Spleen (tissue), 11 donors: ENCODE measurements at regions not wholly inside any gene's neighbourhood (a gene's known extent, or its start where the extent isn't known, plus 50 kb on each side); places are given as distances from the start of the nearest gene placed in this dataset.

ENCODE experiments used
- DNase-seq: peaks from one replicate; pipeline ENCODE4 v3.0.0-alpha.2; 2020
- H3K27ac ChIP-seq, 8 donors: fragments of 200-600 bp; sonication (generic) in 7 of 8; 1 replicate in 4 of 8; 2 replicates in 4 of 8; pipeline versions ENCODE4 v1.5.0 to v1.8.0; 2016 to 2021; ENCODE audit warnings: inconsistent platforms in 4 of 8, mild to moderate bottlenecking in 4 of 8, moderate library complexity in 1 of 8
- H3K27me3 ChIP-seq, 7 donors: fragments of 200-600 bp; sonication (generic) in 6 of 7; replicated peaks in 1 of 7; 1 replicate in 4 of 7; 2 replicates in 3 of 7; pipeline versions ENCODE4 v1.5.0 to v1.8.0; 2016 to 2021; ENCODE audit warnings: inconsistent platforms in 3 of 7, mild to moderate bottlenecking in 1 of 7
- H3K36me3 ChIP-seq, 6 donors: fragments of 200-600 bp; sonication (generic) in 5 of 6; 1 replicate in 4 of 6; 2 replicates in 2 of 6; pipeline versions ENCODE4 v1.5.0 to v1.8.0; 2016 to 2021; ENCODE audit warnings: inconsistent platforms in 2 of 6
- H3K4me1 ChIP-seq, 6 donors: fragments of 200-600 bp; sonication (generic) in 5 of 6; 1 replicate in 3 of 6; 2 replicates in 3 of 6; pipeline versions ENCODE4 v1.5.0 to v1.8.0; 2016 to 2021; ENCODE audit warnings: inconsistent platforms in 3 of 6
- H3K4me3 ChIP-seq, 8 donors: fragments of 200-600 bp; sonication (generic) in 7 of 8; 1 replicate in 4 of 8; 2 replicates in 4 of 8; pipeline versions ENCODE4 v1.5.0 to v1.8.0; 2016 to 2021; ENCODE audit warnings: inconsistent platforms in 4 of 8, mild to moderate bottlenecking in 4 of 8, moderate library complexity in 2 of 8
- H3K9me3 ChIP-seq, 8 donors: fragments of 200-600 bp; sonication (generic) in 7 of 8; 1 replicate in 4 of 8; 2 replicates in 4 of 8; pipeline versions ENCODE4 v1.5.0 to v1.8.0; 2016 to 2021; ENCODE audit warnings: inconsistent platforms in 4 of 8
- CTCF ChIP-seq, 11 experiments: fragments of 200-600 bp in 7 of 11; fragments of 450-650 bp in 4 of 11; sonication (generic) in 4 of 11; IDR thresholded peaks in 8 of 11; conservative IDR thresholded peaks in 3 of 11; 1 replicate in 7 of 11; 2 replicates in 4 of 11; pipeline versions ENCODE4 v1.4.0 to v1.8.0; 2016 to 2021; ENCODE audit warnings: antibody characterized with exemption in 11 of 11, inconsistent platforms in 4 of 11, mild to moderate bottlenecking in 1 of 11
- POLR2A ChIP-seq, 3 donors: fragments of 450-650 bp; IDR thresholded peaks; one replicate each; pipeline ENCODE4 v1.5.1; 2017; ENCODE audit warnings: antibody characterized with exemption in 3 of 3, mild to moderate bottlenecking in 1 of 3
- POLR2AphosphoS5 ChIP-seq, 3 donors: sonication (generic); formaldehyde crosslinking; IDR thresholded peaks; one replicate each; pipeline ENCODE4 v1.5.1; 2017; ENCODE audit warnings: antibody characterized with exemption in 3 of 3
- WGBS, 5 donors: extraction: QIAGEN DNeasy Blood & Tissue Kit in 3 of 5; methylation state at CpG; one replicate each; pipeline versions ENCODE4 v1.1.5 to v1.1.7; 2013 to 2018; 5-methylcytosine and 5-hydroxymethylcytosine counted together
- intact Hi-C: fragments of 100-400 bp; cut with DNase I; formaldehyde crosslinking; loops from one replicate; pipeline ENCODE4 v1.15.0; 2023; ENCODE audit warnings: low total_unique reads
- donor health status: healthy with polysubstance abuse.
- donor health status: DM: no; HTN: no; CAD: no; lungs with moderate emphysema.
- donor health status: DM: no; HTN: no; CAD: no.
- donor health status: Bipolar disorder and iron deficiency.
- donor health status: healthy.
- donor health status: DM: no; HTN: no; CAD: no.
- donor health status: DM: yes; HTN: yes; CAD: no.

- intact Hi-C loops = no loop called here
- no peak overlapping the region for H3K4me3 ChIP-seq
- WGBS, 5 donors = 76 to 95% (median 88%) methylated on average over 2 of the region's 2 CpGs
- no peaks in the 10 kb centered on the region for H3K9me3 ChIP-seq
- H3K27ac ChIP-seq = no peak overlapping the region
- no peaks in the 10 kb centered on the region for H3K27me3 ChIP-seq
- H3K36me3 ChIP-seq = no peaks in the 10 kb centered on the region
- no peak for DNase-seq
- H3K4me1 ChIP-seq = no peaks in the 10 kb centered on the region
- no peak for TF ChIP-seq POLR2A (IDR thresholded peaks at IDR 0.05)
- no peak for TF ChIP-seq POLR2AphosphoS5 (IDR thresholded peaks at IDR 0.05)
- TF ChIP-seq CTCF (IDR thresholded peaks at IDR 0.05 in 8 of 11, conservative IDR thresholded peaks at IDR 0.05 in 3 of 11) = no peak
These were observed 552.5 kb downstream of the DSC3 start for GRCh38 chr18:30489890-30490643.

GRCh38 chr18:30487962-30488361, 554.6 kb downstream of the DSC3 start:
- Histone ChIP-seq H3K27me3 (no peaks in the 10 kb centered on the region), H3K9me3 (no peaks in the 10 kb centered on the region), H3K4me1 (no peaks in the 10 kb centered on the region), H3K36me3 (no peaks in the 10 kb centered on the region), H3K4me3 (no peak overlapping the region), H3K27ac (no peak overlapping the region)
- 79 to 92% (median 85%) methylated on average over 2 of the region's 2 CpGs for WGBS, 5 donors
- intact Hi-C loops = no loop called here
- TF ChIP-seq POLR2A (IDR thresholded peaks at IDR 0.05) (no peak), CTCF (IDR thresholded peaks at IDR 0.05 in 8 of 11, conservative IDR thresholded peaks at IDR 0.05 in 3 of 11) (no peak), POLR2AphosphoS5 (IDR thresholded peaks at IDR 0.05) (no peak)
- no peak for DNase-seq

GRCh38 chr18:30486856-30487255, 555.7 kb downstream of the DSC3 start:
- H3K27ac ChIP-seq = no peak overlapping the region
- no peak for DNase-seq
- WGBS, 5 donors = 61 to 83% (median 68%) methylated on average over 1 of the region's 1 CpG
- no peak overlapping the region for H3K4me3 ChIP-seq
- peaks cover 0 to 2% (median 0%) of the 10 kb centered on the region in 8 donors for H3K9me3 ChIP-seq
- TF ChIP-seq POLR2AphosphoS5 (IDR thresholded peaks at IDR 0.05) (no peak), POLR2A (IDR thresholded peaks at IDR 0.05) (no peak), CTCF (IDR thresholded peaks at IDR 0.05 in 8 of 11, conservative IDR thresholded peaks at IDR 0.05 in 3 of 11) (no peak)
- H3K27me3 ChIP-seq = no peaks in the 10 kb centered on the region
- no peaks in the 10 kb centered on the region for H3K4me1 ChIP-seq
- no peaks in the 10 kb centered on the region for H3K36me3 ChIP-seq
- intact Hi-C loops = no loop called here

GRCh38 chr18:30485078-30485477, 557.5 kb downstream of the DSC3 start:
- Histone ChIP-seq H3K4me3 (no peak overlapping the region), H3K9me3 (peaks cover 0 to 6% (median 0%) of the 10 kb centered on the region in 8 donors), H3K36me3 (no peaks in the 10 kb centered on the region), H3K4me1 (no peaks in the 10 kb centered on the region), H3K27me3 (no peaks in the 10 kb centered on the region), H3K27ac (no peak overlapping the region)
- WGBS, 5 donors = 74 to 82% (median 78%) methylated on average over 2 of the region's 2 CpGs
- DNase-seq = no peak
- intact Hi-C loops = no loop called here
- no peak for TF ChIP-seq POLR2AphosphoS5 (IDR thresholded peaks at IDR 0.05)
- no peak for TF ChIP-seq CTCF (IDR thresholded peaks at IDR 0.05 in 8 of 11, conservative IDR thresholded peaks at IDR 0.05 in 3 of 11)
- TF ChIP-seq POLR2A (IDR thresholded peaks at IDR 0.05) = no peak
